ENCODE measurements at regions not wholly inside any gene's neighbourhood (a gene's known extent, or its start where the extent isn't known, plus 50 kb on each side); places are given as distances from the start of the nearest gene placed in this dataset.
"Not testable (repeated sequence)": the region's sequence is repeated elsewhere in the genome, so short reads cannot be mapped to it uniquely, and the experiment has no call there.

GRCh38 chr3:156038869-156039268 lies 81.5 kb upstream of the KCNAB1 start:
- Histone ChIP-seq H3K4me3 (ENCODE audit: low read length) (no peak overlapping the region), H3K27ac (ENCODE audit: low read length) (no peak overlapping the region), H3K36me3 (ENCODE audit: low read depth, low read length) (no peaks in the 10 kb centered on the region), H3K9me2 (replicated peaks; ENCODE audit: low read length) (no peaks in the 10 kb centered on the region), H3F3A (ENCODE audit: low read length, unreplicated experiment) (no peaks in the 10 kb centered on the region), H3K9me3 (ENCODE audit: low read length) (no peaks in the 10 kb centered on the region), H3K4me2 (ENCODE audit: low read length) (0 out of 2 replicates have a peak overlapping the region, but pooled peaks have one; percentile 22), H3K9ac (ENCODE audit: low read length) (no peak overlapping the region), H3K79me2 (ENCODE audit: low read length) (no peaks in the 10 kb centered on the region), H3K27me3 (ENCODE audit: low read length) (no peaks in the 10 kb centered on the region), H2AFZ (ENCODE audit: low read length) (no peak overlapping the region), H4K20me1 (ENCODE audit: low read length) (no peaks in the 10 kb centered on the region), H3K4me1 (ENCODE audit: insufficient read depth, low read length) (no peaks in the 10 kb centered on the region)
- intact Hi-C loops (cut with micrococcal nuclease) = no loop called here
- DNase-seq (no peak), ATAC-seq (no peak)
- no TSS peak for BruUV-seq (replicated peaks)
- TF ChIP-seq, protein P1, sequence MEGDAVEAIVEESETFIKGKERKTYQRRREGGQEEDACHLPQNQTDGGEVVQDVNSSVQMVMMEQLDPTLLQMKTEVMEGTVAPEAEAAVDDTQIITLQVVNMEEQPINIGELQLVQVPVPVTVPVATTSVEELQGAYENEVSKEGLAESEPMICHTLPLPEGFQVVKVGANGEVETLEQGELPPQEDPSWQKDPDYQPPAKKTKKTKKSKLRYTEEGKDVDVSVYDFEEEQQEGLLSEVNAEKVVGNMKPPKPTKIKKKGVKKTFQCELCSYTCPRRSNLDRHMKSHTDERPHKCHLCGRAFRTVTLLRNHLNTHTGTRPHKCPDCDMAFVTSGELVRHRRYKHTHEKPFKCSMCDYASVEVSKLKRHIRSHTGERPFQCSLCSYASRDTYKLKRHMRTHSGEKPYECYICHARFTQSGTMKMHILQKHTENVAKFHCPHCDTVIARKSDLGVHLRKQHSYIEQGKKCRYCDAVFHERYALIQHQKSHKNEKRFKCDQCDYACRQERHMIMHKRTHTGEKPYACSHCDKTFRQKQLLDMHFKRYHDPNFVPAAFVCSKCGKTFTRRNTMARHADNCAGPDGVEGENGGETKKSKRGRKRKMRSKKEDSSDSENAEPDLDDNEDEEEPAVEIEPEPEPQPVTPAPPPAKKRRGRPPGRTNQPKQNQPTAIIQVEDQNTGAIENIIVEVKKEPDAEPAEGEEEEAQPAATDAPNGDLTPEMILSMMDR (conservative IDR thresholded peaks at IDR 0.05; ENCODE audit: low read depth, low read length) = no peak
- no peak for TF ChIP-seq EZH2phosphoT487 (IDR thresholded peaks at IDR 0.05; ENCODE audit: borderline replicate concordance, low read length)
- ChIA-PET POLR2A (ENCODE audit: unreplicated experiment) (no interaction called here), CTCF (no interaction called here)

- ATAC-seq = no peak
- no TSS peak for BruUV-seq (replicated peaks)
- Histone ChIP-seq H2AFZ (ENCODE audit: low read length) (no peak overlapping the region), H3F3A (ENCODE audit: low read length, unreplicated experiment) (no peaks in the 10 kb centered on the region), H3K9me2 (replicated peaks; ENCODE audit: low read length) (no peaks in the 10 kb centered on the region), H3K4me2 (ENCODE audit: low read length) (no peak overlapping the region), H3K9me3 (ENCODE audit: low read length) (no peaks in the 10 kb centered on the region), H3K36me3 (ENCODE audit: low read depth, low read length) (no peaks in the 10 kb centered on the region), H3K27ac (ENCODE audit: low read length) (no peak overlapping the region), H3K27me3 (ENCODE audit: low read length) (no peaks in the 10 kb centered on the region), H3K4me3 (ENCODE audit: low read length) (no peak overlapping the region), H3K79me2 (ENCODE audit: low read length) (no peaks in the 10 kb centered on the region), H3K4me1 (ENCODE audit: insufficient read depth, low read length) (no peaks in the 10 kb centered on the region), H4K20me1 (ENCODE audit: low read length) (no peaks in the 10 kb centered on the region), H3K9ac (ENCODE audit: low read length) (no peak overlapping the region)
- ChIA-PET POLR2A (ENCODE audit: unreplicated experiment) (no interaction called here), CTCF (interaction anchor here (0.6 kb wide), 1 partner anchor 24 kb away, joined by 4 read pairs; no protein-coding TSS in a partner anchor)
- TF ChIP-seq EZH2phosphoT487 (IDR thresholded peaks at IDR 0.05; ENCODE audit: borderline replicate concordance, low read length) = no peak
- TF ChIP-seq EZH2 (IDR thresholded peaks at IDR 0.05; ENCODE audit: low read length, unreplicated experiment) = no peak
- TF ChIP-seq, protein P1 (conservative IDR thresholded peaks at IDR 0.05; ENCODE audit: low read depth, low read length) = no peak
- intact Hi-C loops (cut with micrococcal nuclease) = no loop called here
- DNase-seq = no peak
Observed at GRCh38 chr3:156040041-156040440, 80.3 kb upstream of the KCNAB1 start.

- H3K4me3 ChIP-seq (ENCODE audit: low read length); CTCF ChIA-PET: not testable (repeated sequence)
Observed at GRCh38 chr3:156041216-156041841, 79.0 kb upstream of the KCNAB1 start.

GRCh38 chr3:156041856-156042255 lies 78.5 kb upstream of the KCNAB1 start:
- CTCF ChIA-PET; H3K36me3 ChIP-seq (ENCODE audit: low read depth, low read length); H3K4me3 ChIP-seq (ENCODE audit: low read length); ATAC-seq; DNase-seq; H3F3A ChIP-seq (ENCODE audit: low read length, unreplicated experiment); H3K4me2 ChIP-seq (ENCODE audit: low read length); H3K9me3 ChIP-seq (ENCODE audit: low read length); H4K20me1 ChIP-seq (ENCODE audit: low read length); H3K27me3 ChIP-seq (ENCODE audit: low read length); H3K4me1 ChIP-seq (ENCODE audit: insufficient read depth, low read length); H3K27ac ChIP-seq (ENCODE audit: low read length); H2AFZ ChIP-seq (ENCODE audit: low read length); POLR2A ChIA-PET (ENCODE audit: unreplicated experiment); BruUV-seq (replicated peaks); H3K9ac ChIP-seq (ENCODE audit: low read length); intact Hi-C loops (cut with micrococcal nuclease); H3K9me2 ChIP-seq (replicated peaks; ENCODE audit: low read length); H3K79me2 ChIP-seq (ENCODE audit: low read length): not testable (repeated sequence)

More at GRCh38 chr3:156041216-156041841, 79.0 kb upstream of the KCNAB1 start:
- BruUV-seq (replicated peaks); H3K27ac ChIP-seq (ENCODE audit: low read length); H3K27me3 ChIP-seq (ENCODE audit: low read length); H3K9me3 ChIP-seq (ENCODE audit: low read length); H3K4me2 ChIP-seq (ENCODE audit: low read length); intact Hi-C loops (cut with micrococcal nuclease); H3K36me3 ChIP-seq (ENCODE audit: low read depth, low read length); H3K9me2 ChIP-seq (replicated peaks; ENCODE audit: low read length); DNase-seq; POLR2A ChIA-PET (ENCODE audit: unreplicated experiment); H3K79me2 ChIP-seq (ENCODE audit: low read length); H4K20me1 ChIP-seq (ENCODE audit: low read length); ATAC-seq; H3F3A ChIP-seq (ENCODE audit: low read length, unreplicated experiment); H3K4me1 ChIP-seq (ENCODE audit: insufficient read depth, low read length); H2AFZ ChIP-seq (ENCODE audit: low read length); H3K9ac ChIP-seq (ENCODE audit: low read length): not testable (repeated sequence)

Data from PC-3 (cell line).